H9 (cell line): ENCODE measurements at regions not wholly inside any gene's neighbourhood (a gene's known extent, or its start where the extent isn't known, plus 50 kb on each side); places are given as distances from the start of the nearest gene placed in this dataset.

Experiments
- DNase-seq: peaks from one replicate; pipeline ENCODE4 v3.0.0-alpha.2; 2017
- H2AFZ ChIP-seq: one replicate; pipeline ENCODE4 v1.6.1; 2013; ENCODE audit warnings: mild to moderate bottlenecking, low read length, control low read depth, moderate library complexity
- H2AK5ac ChIP-seq: 2 replicates; pipeline ENCODE4 v1.6.1; 2013; ENCODE audit warnings: low read length, control low read depth, mixed read lengths; ENCODE audit not compliant: insufficient read length
- H2BK120ac ChIP-seq: one replicate; pipeline ENCODE4 v1.6.1; 2013; ENCODE audit warnings: low read depth, mild to moderate bottlenecking, low read length, control low read depth, inconsistent platforms; ENCODE audit not compliant: poor library complexity, severe bottlenecking
- H2BK12ac ChIP-seq: 2 replicates; pipeline ENCODE4 v1.6.1; 2013; ENCODE audit warnings: low read length, control low read depth, mixed read lengths, low read depth; ENCODE audit not compliant: insufficient read length
- H2BK15ac ChIP-seq: 2 replicates; pipeline ENCODE4 v1.6.1; 2013; ENCODE audit warnings: low read depth, low read length, control low read depth
- H2BK20ac ChIP-seq: one replicate; pipeline ENCODE4 v1.6.1; 2013; ENCODE audit warnings: low read depth, mild to moderate bottlenecking, low read length, control low read depth, inconsistent platforms; ENCODE audit not compliant: poor library complexity, severe bottlenecking
- H2BK5ac ChIP-seq: 2 replicates; pipeline ENCODE4 v1.6.1; 2013; ENCODE audit warnings: low read length, control low read depth, mixed read lengths; ENCODE audit not compliant: insufficient read length
- H3K14ac ChIP-seq: 2 replicates; pipeline ENCODE4 v1.6.1; 2013; ENCODE audit warnings: low read length, control low read depth; ENCODE audit not compliant: insufficient read depth
- H3K18ac ChIP-seq: 2 replicates; pipeline ENCODE4 v1.6.1; 2013; ENCODE audit warnings: low read depth, mild to moderate bottlenecking, mixed read lengths, low read length, control low read depth; ENCODE audit not compliant: insufficient read length
- H3K23ac ChIP-seq: 2 replicates; pipeline ENCODE4 v1.6.1; 2013; ENCODE audit warnings: low read length, control low read depth, mixed read lengths, low read depth; ENCODE audit not compliant: insufficient read length
- H3K23me2 ChIP-seq: 2 replicates; pipeline ENCODE4 v1.6.1; 2013; ENCODE audit warnings: low read depth, mild to moderate bottlenecking, mixed read lengths, low read length, control low read depth; ENCODE audit not compliant: insufficient read length, poor library complexity, severe bottlenecking
- H3K27ac ChIP-seq: 2 replicates; pipeline ENCODE4 v1.5.1; 2013; ENCODE audit warnings: low read length, control low read depth, mixed read lengths, low read depth; ENCODE audit not compliant: insufficient read length
- H3K27me3 ChIP-seq: 2 replicates; pipeline ENCODE4 v1.6.1; 2013; ENCODE audit warnings: low read length, control low read depth, inconsistent platforms; ENCODE audit not compliant: insufficient read depth
- H3K4ac ChIP-seq: 2 replicates; pipeline ENCODE4 v1.6.1; 2013; ENCODE audit warnings: low read depth, mild to moderate bottlenecking, control low read depth, inconsistent platforms, low read length, moderate library complexity
- H3K4me1 ChIP-seq: 2 replicates; pipeline ENCODE4 v1.6.1; 2013; ENCODE audit warnings: low read length, control low read depth, inconsistent platforms; ENCODE audit not compliant: insufficient read depth
- H3K4me2 ChIP-seq: 2 replicates; pipeline ENCODE4 v1.6.1; 2013; ENCODE audit warnings: low read length, control low read depth, mixed read lengths; ENCODE audit not compliant: insufficient read length, insufficient read depth
- H3K56ac ChIP-seq: 2 replicates; pipeline ENCODE4 v1.6.1; 2013; ENCODE audit warnings: low read depth, mild to moderate bottlenecking, mixed read lengths, low read length, control low read depth; ENCODE audit not compliant: insufficient read length
- H3K79me1 ChIP-seq: 2 replicates; pipeline ENCODE4 v1.6.1; 2013; ENCODE audit warnings: low read depth, mild to moderate bottlenecking, moderate library complexity, low read length, control low read depth, inconsistent platforms; ENCODE audit not compliant: insufficient read depth, poor library complexity, severe bottlenecking
- H3K79me2 ChIP-seq: 2 replicates; pipeline ENCODE4 v1.6.1; 2013; ENCODE audit warnings: low read length, control low read depth, inconsistent platforms; ENCODE audit not compliant: insufficient read depth
- H3K9ac ChIP-seq: 2 replicates; pipeline ENCODE4 v1.6.1; 2013; ENCODE audit warnings: low read length, control low read depth, mixed read lengths; ENCODE audit not compliant: insufficient read length; ENCODE audit errors: extremely low read depth
- H3K9me3 ChIP-seq: one replicate; pipeline ENCODE4 v1.6.1; 2013; ENCODE audit warnings: low read depth, low read length, inconsistent platforms; ENCODE audit not compliant: control insufficient read depth
- H3T11ph ChIP-seq: one replicate; pipeline ENCODE4 v1.6.1; 2013; ENCODE audit warnings: mild to moderate bottlenecking, low read length, control low read depth, inconsistent platforms
- H4K20me1 ChIP-seq: one replicate; pipeline ENCODE4 v1.6.1; 2013; ENCODE audit not compliant: control insufficient read depth, insufficient read length, insufficient read depth
- H4K5ac ChIP-seq: 2 replicates; pipeline ENCODE4 v1.6.1; 2013; ENCODE audit warnings: low read depth, mild to moderate bottlenecking, mixed read lengths, low read length, control low read depth; ENCODE audit not compliant: insufficient read length
- H4K8ac ChIP-seq: replicated peaks from 2 replicates; pipeline ENCODE4 v1.6.1; 2013; ENCODE audit warnings: low read length, control low read depth, mixed read lengths, low read depth; ENCODE audit not compliant: insufficient read length
- H4K91ac ChIP-seq: 2 replicates; pipeline ENCODE4 v1.6.1; 2013; ENCODE audit warnings: low read depth, mild to moderate bottlenecking, moderate library complexity, mixed read lengths, low read length, control low read depth; ENCODE audit not compliant: insufficient read length
- H3K27ac Mint-ChIP-seq, 3 experiments: 2 replicates in 2 of 3; 3 replicates in 1 of 3; pipeline ENCODE4 v1.8.0; 2020 to 2021; ENCODE audit warnings: mixed read lengths in 3 of 3, mild to moderate bottlenecking in 1 of 3, moderate library complexity in 1 of 3
- H3K27me3 Mint-ChIP-seq: 2 replicates; pipeline ENCODE4 v1.8.0; 2021; ENCODE audit warnings: low read depth, mild to moderate bottlenecking, moderate library complexity, mixed read lengths
- H3K36me3 Mint-ChIP-seq, 3 experiments: 2 replicates in 2 of 3; 3 replicates in 1 of 3; pipeline ENCODE4 v1.8.0; 2020 to 2021; ENCODE audit warnings: low read depth in 3 of 3, mixed read lengths in 3 of 3; ENCODE audit not compliant: insufficient read depth in 1 of 3
- H3K4me1 Mint-ChIP-seq, 2 experiments: 2 replicates each; pipeline ENCODE4 v1.8.0; 2020; ENCODE audit warnings: mixed read lengths in 2 of 2
- H3K4me3 Mint-ChIP-seq, 2 experiments: 2 replicates in 1 of 2; 3 replicates in 1 of 2; pipeline ENCODE4 v1.8.0; 2020 to 2021; ENCODE audit warnings: mild to moderate bottlenecking in 2 of 2, mixed read lengths in 2 of 2, moderate library complexity in 1 of 2
- H3K9me3 Mint-ChIP-seq, 2 experiments: 2 replicates in 1 of 2; 3 replicates in 1 of 2; pipeline ENCODE4 v1.8.0; 2020; ENCODE audit warnings: mild to moderate bottlenecking in 2 of 2, mixed read lengths in 2 of 2, moderate library complexity in 1 of 2
- WGBS: extraction: QIAGEN DNeasy Blood & Tissue Kit; methylation state at CpG from one replicate; pipeline ENCODE4 v1.1.7; 2013; ENCODE audit warnings: missing lambda C conversion rate, low lambda C conversion rate, mixed read lengths; ENCODE audit not compliant: insufficient read length; ENCODE audit errors: extremely low coverage; 5-methylcytosine and 5-hydroxymethylcytosine counted together
- TF ChIP-seq, protein P1 (sequence below): fragments of 200-600 bp; sonication (generic); conservative IDR thresholded peaks from 3 replicates; pipeline ENCODE4 v1.8.0; 2021; ENCODE audit warnings: antibody characterized with exemption, mild to moderate bottlenecking

DNA sequence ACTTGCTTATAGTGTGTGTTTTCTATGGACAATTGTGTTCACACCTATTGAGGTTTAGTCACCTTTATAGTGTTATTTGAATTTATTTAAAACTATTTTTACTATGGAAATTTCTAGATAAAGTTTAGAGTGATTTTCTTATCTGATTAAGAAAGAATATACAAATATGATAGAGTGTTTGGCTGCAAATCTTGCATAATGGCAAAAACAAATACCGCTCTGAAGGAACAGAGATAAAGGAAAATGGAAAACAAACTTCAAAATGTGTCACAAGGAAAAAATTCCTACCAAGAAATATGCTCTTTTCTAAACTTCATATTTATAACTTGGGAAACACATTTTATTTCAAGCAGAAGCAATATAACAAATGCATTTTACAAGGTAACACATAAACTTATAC, 423.1 kb downstream of the TOX3 start:
- TF ChIP-seq, protein P1, sequence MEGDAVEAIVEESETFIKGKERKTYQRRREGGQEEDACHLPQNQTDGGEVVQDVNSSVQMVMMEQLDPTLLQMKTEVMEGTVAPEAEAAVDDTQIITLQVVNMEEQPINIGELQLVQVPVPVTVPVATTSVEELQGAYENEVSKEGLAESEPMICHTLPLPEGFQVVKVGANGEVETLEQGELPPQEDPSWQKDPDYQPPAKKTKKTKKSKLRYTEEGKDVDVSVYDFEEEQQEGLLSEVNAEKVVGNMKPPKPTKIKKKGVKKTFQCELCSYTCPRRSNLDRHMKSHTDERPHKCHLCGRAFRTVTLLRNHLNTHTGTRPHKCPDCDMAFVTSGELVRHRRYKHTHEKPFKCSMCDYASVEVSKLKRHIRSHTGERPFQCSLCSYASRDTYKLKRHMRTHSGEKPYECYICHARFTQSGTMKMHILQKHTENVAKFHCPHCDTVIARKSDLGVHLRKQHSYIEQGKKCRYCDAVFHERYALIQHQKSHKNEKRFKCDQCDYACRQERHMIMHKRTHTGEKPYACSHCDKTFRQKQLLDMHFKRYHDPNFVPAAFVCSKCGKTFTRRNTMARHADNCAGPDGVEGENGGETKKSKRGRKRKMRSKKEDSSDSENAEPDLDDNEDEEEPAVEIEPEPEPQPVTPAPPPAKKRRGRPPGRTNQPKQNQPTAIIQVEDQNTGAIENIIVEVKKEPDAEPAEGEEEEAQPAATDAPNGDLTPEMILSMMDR = no peak
- Histone ChIP-seq H3K79me2 (no peaks in the 10 kb centered on the region), H3K27me3 (no peaks in the 10 kb centered on the region), H4K5ac (no peak overlapping the region), H3K79me1 (no peaks in the 10 kb centered on the region), H3K4me1 (no peaks in the 10 kb centered on the region), H2BK15ac (no peak overlapping the region), H2AFZ (no peak overlapping the region), H4K8ac (no peak overlapping the region), H3K4me2 (no peak overlapping the region), H3K4ac (no peak overlapping the region), H4K91ac (no peak overlapping the region), H3K27ac (no peak overlapping the region), H2BK120ac (no peak overlapping the region), H3K23ac (no peak overlapping the region), H3K14ac (no peak overlapping the region), H4K20me1 (no peaks in the 10 kb centered on the region), H2BK5ac (no peak overlapping the region), H3K9ac (no peak overlapping the region), H3K56ac (no peak overlapping the region), H3K23me2 (no peaks in the 10 kb centered on the region), H3K9me3 (no peaks in the 10 kb centered on the region), H2AK5ac (no peak overlapping the region), H3T11ph (no peak overlapping the region), H3K18ac (no peak overlapping the region), H2BK12ac (no peak overlapping the region), H2BK20ac (no peak overlapping the region)
- Mint-ChIP-seq H3K4me1 (peaks cover 10 to 11% of the 10 kb centered on the region in 2 experiments), H3K4me3 (no peak overlapping the region), H3K27me3 (no peaks in the 10 kb centered on the region; the same call in 1 of the 2 replicates), H3K36me3 (peaks cover 6 to 19% (median 13%) of the 10 kb centered on the region in 3 experiments), H3K9me3 (peaks cover 13 to 20% of the 10 kb centered on the region in 2 experiments), H3K27ac (no peak overlapping the region)
- DNase-seq = no peak
- no CpG with 5 or more reads among the region's 1 CpG for WGBS
